Large intestine (tissue), 3 donors: ENCODE measurements at regions not wholly inside any gene's neighbourhood (a gene's known extent, or its start where the extent isn't known, plus 50 kb on each side); places are given as distances from the start of the nearest gene placed in this dataset.

Experiments used
- DNase-seq, 2 donors: peaks; one replicate each; pipeline versions ENCODE4 v3.0.0 to v3.0.0-alpha.2; 2013
- H3K27ac ChIP-seq: one replicate; pipeline ENCODE4 v1.5.1; 2013; ENCODE audit warnings: low read length
- H3K27me3 ChIP-seq: 2 replicates; pipeline ENCODE4 v1.6.1; 2013; ENCODE audit warnings: low read length; ENCODE audit not compliant: control insufficient read depth, insufficient read depth
- H3K36me3 ChIP-seq: 2 replicates; pipeline ENCODE4 v1.6.1; 2013; ENCODE audit warnings: low read length; ENCODE audit not compliant: control insufficient read depth, insufficient read depth
- H3K4me1 ChIP-seq: one replicate; pipeline ENCODE4 v1.6.1; 2013; ENCODE audit warnings: low read length; ENCODE audit not compliant: control insufficient read depth, insufficient read depth
- H3K4me3 ChIP-seq: one replicate; pipeline ENCODE4 v1.5.1; 2013; ENCODE audit warnings: low read length
- H3K9me3 ChIP-seq: one replicate; pipeline ENCODE4 v1.6.1; 2013; ENCODE audit warnings: mild to moderate bottlenecking, low read depth, low read length, moderate library complexity; ENCODE audit not compliant: control insufficient read depth
- WGBS: methylation state at CpG from one replicate; pipeline ENCODE4 v1.1.5; 2013; ENCODE audit warnings: low lambda C conversion rate; ENCODE audit not compliant: insufficient coverage; 5-methylcytosine and 5-hydroxymethylcytosine counted together

- 94% methylated on average over 2 of the region's 2 CpGs for WGBS
- no peaks in the 10 kb centered on the region for H3K36me3 ChIP-seq
- H3K27ac ChIP-seq: no peak overlapping the region
- DNase-seq: no peak
- H3K27me3 ChIP-seq: no peaks in the 10 kb centered on the region
- H3K4me3 ChIP-seq: no peak overlapping the region
- H3K9me3 ChIP-seq: no peaks in the 10 kb centered on the region
- peaks cover 15% of the 10 kb centered on the region for H3K4me1 ChIP-seq
These were observed 331.3 kb downstream of the MN1 start for GRCh38 chr22:27470169-27470772.

- DNase-seq: no peak
- H3K36me3 ChIP-seq: no peaks in the 10 kb centered on the region
- H3K27me3 ChIP-seq: no peaks in the 10 kb centered on the region
- H3K27ac ChIP-seq: no peak overlapping the region
- H3K9me3 ChIP-seq: no peaks in the 10 kb centered on the region
- no CpG with 5 or more reads among the region's 4 CpGs for WGBS
- H3K4me1 ChIP-seq: peaks cover 30% of the 10 kb centered on the region
- H3K4me3 ChIP-seq: no peak overlapping the region
These were observed 328.6 kb downstream of the MN1 start for GRCh38 chr22:27472975-27473374.

- Histone ChIP-seq H3K36me3 (no peaks in the 10 kb centered on the region), H3K27me3 (no peaks in the 10 kb centered on the region), H3K9me3 (no peaks in the 10 kb centered on the region), H3K4me3 (no peak overlapping the region), H3K27ac (no peak overlapping the region), H3K4me1 (peaks cover 30% of the 10 kb centered on the region)
- no peak for DNase-seq
- 80% methylated on average over 1 of the region's 3 CpGs for WGBS
These were observed 328.0 kb downstream of the MN1 start for GRCh38 chr22:27473533-27473932.

- Histone ChIP-seq H3K4me1 (peaks cover 30% of the 10 kb centered on the region), H3K36me3 (no peaks in the 10 kb centered on the region), H3K9me3 (no peaks in the 10 kb centered on the region), H3K4me3 (no peak overlapping the region), H3K27ac (no peak overlapping the region), H3K27me3 (no peaks in the 10 kb centered on the region)
- no CpG with 5 or more reads among the region's 9 CpGs for WGBS
- DNase-seq: no peak
These were observed 327.4 kb downstream of the MN1 start for GRCh38 chr22:27474112-27474571.

GRCh38 chr22:27474711-27475547 lies 326.6 kb downstream of the MN1 start:
- peak; percentile 57 to 75 for DNase-seq
- Histone ChIP-seq H3K27me3 (no peaks in the 10 kb centered on the region), H3K4me1 (peaks cover 30% of the 10 kb centered on the region), H3K27ac (peak overlapping the region; percentile 7), H3K36me3 (no peaks in the 10 kb centered on the region), H3K9me3 (no peaks in the 10 kb centered on the region), H3K4me3 (no peak overlapping the region)
- no CpG with 5 or more reads among the region's 12 CpGs for WGBS

- H3K27me3 ChIP-seq: no peaks in the 10 kb centered on the region
- peak overlapping the region; percentile 7 for H3K27ac ChIP-seq
- H3K4me3 ChIP-seq: no peak overlapping the region
- no CpG with 5 or more reads among the region's 3 CpGs for WGBS
- H3K36me3 ChIP-seq: no peaks in the 10 kb centered on the region
- H3K4me1 ChIP-seq: peaks cover 30% of the 10 kb centered on the region
- no peaks in the 10 kb centered on the region for H3K9me3 ChIP-seq
- no peak for DNase-seq
These were observed 326.0 kb downstream of the MN1 start for GRCh38 chr22:27475548-27475897.

GRCh38 chr22:27476318-27476717 lies 325.2 kb downstream of the MN1 start:
- H3K9me3 ChIP-seq: no peaks in the 10 kb centered on the region
- no peaks in the 10 kb centered on the region for H3K36me3 ChIP-seq
- DNase-seq: peak; percentile 81 to 88
- H3K27me3 ChIP-seq: no peaks in the 10 kb centered on the region
- H3K4me1 ChIP-seq: peaks cover 30% of the 10 kb centered on the region
- H3K27ac ChIP-seq: peak overlapping the region; percentile 83
- WGBS: no CpG with 5 or more reads among the region's 11 CpGs
- H3K4me3 ChIP-seq: no peak overlapping the region

GRCh38 chr22:27476729-27477128 lies 324.8 kb downstream of the MN1 start:
- Histone ChIP-seq H3K4me1 (peaks cover 30% of the 10 kb centered on the region), H3K27ac (peak overlapping the region; percentile 83), H3K9me3 (no peaks in the 10 kb centered on the region), H3K4me3 (no peak overlapping the region), H3K36me3 (no peaks in the 10 kb centered on the region), H3K27me3 (no peaks in the 10 kb centered on the region)
- WGBS: no CpG with 5 or more reads among the region's 8 CpGs
- DNase-seq: peak; percentile 78 to 86

GRCh38 chr22:27477171-27477570 lies 324.4 kb downstream of the MN1 start:
- H3K4me3 ChIP-seq: no peak overlapping the region
- peak in 1 of 2 donors; percentile 17 for DNase-seq
- no peaks in the 10 kb centered on the region for H3K9me3 ChIP-seq
- peak overlapping the region; percentile 83 for H3K27ac ChIP-seq
- no CpG with 5 or more reads among the region's 7 CpGs for WGBS
- peaks cover 30% of the 10 kb centered on the region for H3K4me1 ChIP-seq
- H3K36me3 ChIP-seq: no peaks in the 10 kb centered on the region
- no peaks in the 10 kb centered on the region for H3K27me3 ChIP-seq

GRCh38 chr22:27480487-27480886 lies 321.1 kb downstream of the MN1 start:
- no peaks in the 10 kb centered on the region for H3K36me3 ChIP-seq
- no peak overlapping the region for H3K4me3 ChIP-seq
- no CpG with 5 or more reads among the region's 9 CpGs for WGBS
- H3K27me3 ChIP-seq: no peaks in the 10 kb centered on the region
- peaks cover 20% of the 10 kb centered on the region for H3K4me1 ChIP-seq
- H3K9me3 ChIP-seq: no peaks in the 10 kb centered on the region
- H3K27ac ChIP-seq: peak overlapping the region; percentile 5
- DNase-seq: peak; percentile 65 to 79
